NCI-H524 (cell line): ENCODE measurements at regions not wholly inside any gene's neighbourhood (a gene's known extent, or its start where the extent isn't known, plus 50 kb on each side); places are given as distances from the start of the nearest gene placed in this dataset.
"Not testable (repeated sequence)": the region's sequence is repeated elsewhere in the genome, so short reads cannot be mapped to it uniquely, and the experiment has no call there.

Experiments used
- DNase-seq, 2 experiments: peaks; one replicate each; lab custom pipeline; 2025; lab: John Stamatoyannopoulos, UW

DNA sequence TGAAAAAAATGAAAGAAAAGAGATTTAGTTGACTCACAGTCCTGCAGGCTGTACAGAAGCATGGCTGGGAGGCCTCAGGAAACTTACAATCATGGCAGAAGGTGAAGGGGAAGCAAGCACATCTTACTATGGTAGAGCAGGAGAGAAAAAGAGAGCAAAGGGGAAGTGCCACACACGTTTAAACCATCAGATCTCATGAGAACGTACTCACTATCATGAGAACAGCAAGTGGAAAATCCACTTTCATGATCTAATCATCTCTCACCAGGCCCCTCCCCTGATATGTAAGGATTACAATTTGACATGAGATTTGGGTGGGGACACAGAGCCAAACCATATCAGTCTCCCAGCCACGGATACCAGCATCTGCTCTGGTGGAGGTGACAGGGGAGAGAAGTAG is 50.8 kb upstream of the CPOX start:
- DNase-seq, result no peak

GRCh38 chr3:98645039-98645438 is 51.6 kb upstream of the CPOX start:
- no peak for DNase-seq

- DNase-seq, result no peak
These were observed 53.3 kb upstream of the CPOX start for GRCh38 chr3:98646680-98647079.

DNA sequence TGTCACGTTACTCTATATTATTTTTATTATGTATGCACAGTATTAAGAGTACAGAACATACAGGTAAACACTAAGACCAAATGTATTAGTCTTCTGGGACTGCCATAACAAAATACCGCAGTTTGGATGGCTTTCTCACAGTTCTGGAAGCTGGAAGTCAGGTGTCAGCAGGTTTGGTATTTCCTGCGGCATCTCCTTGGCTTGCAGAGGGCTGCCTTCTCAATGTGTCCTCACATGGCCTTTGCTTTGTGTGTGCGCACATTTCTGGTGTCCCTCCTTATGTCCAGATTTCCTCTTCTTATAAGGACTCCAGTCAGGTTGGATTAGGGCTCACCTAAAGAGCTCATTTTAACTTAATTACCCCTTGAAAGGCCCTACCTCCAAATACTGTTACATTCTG is 53.8 kb upstream of the CPOX start:
- no peak for DNase-seq

DNA sequence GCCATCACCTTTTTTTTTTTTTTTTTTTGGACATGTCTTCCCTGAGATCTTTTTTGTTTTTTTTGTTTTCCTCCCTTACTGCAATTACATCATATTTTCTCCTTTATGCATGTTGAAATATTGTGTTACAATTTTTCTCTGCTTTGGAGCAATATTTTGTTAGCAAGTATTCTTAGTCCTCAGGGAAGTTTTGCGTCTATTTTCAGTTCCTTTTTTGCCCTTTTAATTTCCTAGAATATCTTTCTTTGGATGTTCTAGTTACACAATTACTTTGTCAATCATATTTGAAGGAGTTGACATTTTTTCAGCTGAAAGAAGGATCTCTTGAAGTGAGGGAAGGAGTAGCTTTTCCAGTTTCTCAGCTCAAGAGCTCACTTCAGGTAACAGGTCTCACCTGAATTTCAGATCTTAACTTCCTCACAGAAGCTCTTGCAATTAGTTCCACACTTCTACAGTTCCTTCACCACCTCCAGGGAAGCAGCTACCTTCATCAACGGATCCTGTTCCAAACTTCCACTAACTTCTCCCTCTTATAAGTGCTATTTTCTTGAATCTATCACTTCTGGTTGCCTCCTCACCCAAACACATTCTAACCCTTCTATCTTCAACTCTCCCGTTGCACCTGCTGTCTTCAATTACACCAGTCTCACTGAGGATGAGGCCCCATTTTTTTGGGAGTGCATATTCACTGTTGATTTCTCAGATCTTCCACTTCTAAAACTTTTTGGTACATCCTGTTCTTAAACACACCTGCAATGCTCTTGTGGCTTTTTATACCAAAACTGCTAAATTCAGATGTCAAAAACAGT is 57.8 kb upstream of the CPOX start:
- DNase-seq, result no peak

- DNase-seq, result no peak
These were observed 58.3 kb upstream of the CPOX start for GRCh38 chr3:98651780-98652077.

DNA sequence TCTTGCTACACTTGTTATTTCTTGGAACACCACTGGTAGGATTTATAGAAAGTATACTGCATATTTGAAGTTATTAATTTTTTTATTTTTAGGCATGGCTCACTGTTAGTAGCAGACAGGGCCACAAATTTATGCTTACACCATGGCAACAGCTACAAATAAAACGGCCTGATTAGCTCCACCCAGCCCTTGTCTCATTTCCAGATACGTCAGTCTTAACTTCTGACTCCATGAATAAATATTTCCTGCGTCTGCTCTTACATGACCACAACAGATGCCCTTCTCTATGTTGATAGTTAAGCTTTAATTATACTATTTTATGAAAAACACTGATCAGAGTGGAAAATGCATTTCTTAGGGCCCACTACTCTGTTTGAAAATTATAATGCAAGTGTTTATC is 62.3 kb upstream of the CPOX start:
- no peak for DNase-seq

GRCh38 chr3:98657457-98657856 is 64.0 kb upstream of the CPOX start:
- DNase-seq, result peak; percentile 28 to 81

GRCh38 chr3:98662699-98663098 is 69.3 kb upstream of the CPOX start:
- DNase-seq, result no peak

DNA sequence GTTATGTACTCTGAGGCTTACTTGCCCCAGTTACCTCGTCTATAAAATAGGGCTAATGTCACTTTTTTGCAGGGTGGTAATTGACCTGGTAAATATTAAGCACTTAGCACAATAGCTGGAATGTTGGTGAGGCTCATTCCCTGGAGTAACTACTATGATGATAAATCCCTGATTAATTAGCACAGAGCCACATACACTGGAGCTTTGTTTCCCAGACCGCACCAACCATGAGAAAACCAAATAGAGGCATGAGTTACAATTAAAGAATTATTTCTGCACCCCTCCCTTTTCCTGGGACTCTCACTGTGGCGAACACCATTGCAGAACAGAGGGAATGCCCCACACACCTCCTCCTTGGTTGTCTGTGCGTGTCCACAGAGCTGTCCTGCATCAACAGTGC is 76.6 kb upstream of the CPOX start:
- DNase-seq, result no peak

DNA sequence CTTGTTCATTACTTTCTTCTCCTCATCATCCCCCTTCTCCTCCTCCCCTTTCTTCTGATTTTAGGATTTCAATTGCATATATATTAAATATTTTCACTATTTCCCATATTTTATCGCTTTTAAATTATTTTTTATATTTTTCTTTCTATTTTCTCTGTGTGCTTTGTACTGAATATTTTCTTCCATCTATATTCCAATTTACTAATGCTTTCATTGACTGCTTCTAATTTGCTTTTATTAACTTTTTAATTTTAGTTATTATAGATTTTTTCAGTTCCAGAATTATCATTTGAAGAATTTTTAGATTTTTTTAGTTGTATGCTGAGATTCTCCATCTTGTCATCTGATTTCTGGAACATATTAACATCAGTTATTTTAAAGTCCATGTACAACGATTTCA is 83.2 kb upstream of the ST3GAL6 start:
- no peak for DNase-seq

DNA sequence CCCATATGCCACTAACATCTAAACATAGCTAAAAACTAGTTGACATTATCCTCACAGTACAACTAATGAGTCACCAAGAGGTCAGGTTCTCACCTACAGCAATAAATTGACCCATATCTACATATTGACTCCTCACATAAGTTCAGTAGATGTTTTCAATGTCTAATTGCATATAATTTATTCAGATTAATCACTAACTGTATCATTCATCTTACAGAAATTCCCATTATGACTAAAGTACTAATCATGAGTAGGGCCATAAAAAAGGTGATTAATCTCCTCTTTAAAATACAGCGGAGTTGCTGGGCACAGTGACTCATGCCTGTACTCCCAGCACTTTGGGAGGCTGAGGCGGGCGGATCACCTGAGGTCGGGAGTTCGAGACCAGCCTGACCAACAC is 82.4 kb upstream of the ST3GAL6 start:
- DNase-seq, result no peak

DNA sequence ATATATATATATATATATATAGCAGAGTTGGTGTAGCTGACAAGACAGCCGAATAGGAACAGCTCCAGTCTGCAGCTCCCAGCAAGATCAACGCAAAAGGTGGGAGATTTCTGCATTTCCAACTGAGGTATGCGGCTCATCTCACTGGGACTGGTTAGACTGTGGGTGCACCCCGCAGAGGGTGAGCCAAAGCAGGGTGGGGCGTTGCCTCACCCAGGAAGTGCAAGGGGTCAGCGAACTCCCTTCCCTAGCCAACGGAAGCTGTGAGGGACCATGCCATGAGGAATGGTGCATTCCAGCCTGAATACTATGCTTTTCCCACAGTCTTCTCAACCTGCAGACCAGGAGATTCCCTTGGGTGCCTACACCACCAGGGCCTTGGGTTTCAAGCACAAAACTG is 81.7 kb upstream of the ST3GAL6 start:
- DNase-seq, result no peak

DNA sequence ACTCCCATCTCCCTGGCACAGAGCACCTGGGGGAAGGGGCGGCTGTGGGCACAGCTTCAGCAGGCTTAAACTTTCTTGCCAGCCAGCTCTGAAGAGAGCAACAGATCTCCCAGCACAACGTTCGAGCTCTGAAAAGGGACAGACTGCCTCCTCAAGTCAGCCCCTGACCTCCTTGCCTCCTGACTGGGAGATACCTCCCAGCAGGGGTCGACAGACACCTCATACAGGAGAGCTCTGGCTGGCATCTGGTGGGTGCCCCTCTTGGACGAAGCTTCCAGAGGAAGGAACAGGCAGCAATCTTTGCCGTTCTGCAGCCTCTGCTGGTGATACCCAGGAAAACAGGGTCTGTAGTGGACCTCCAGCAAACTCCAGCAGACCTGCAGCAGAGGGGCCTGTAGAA is 80.7 kb upstream of the ST3GAL6 start:
- not testable (repeated sequence) for DNase-seq

GRCh38 chr3:98688363-98688762 is 74.8 kb upstream of the ST3GAL6 start:
- no peak for DNase-seq

- DNase-seq, result no peak
These were observed 72.3 kb upstream of the ST3GAL6 start for GRCh38 chr3:98690876-98691275.

DNA sequence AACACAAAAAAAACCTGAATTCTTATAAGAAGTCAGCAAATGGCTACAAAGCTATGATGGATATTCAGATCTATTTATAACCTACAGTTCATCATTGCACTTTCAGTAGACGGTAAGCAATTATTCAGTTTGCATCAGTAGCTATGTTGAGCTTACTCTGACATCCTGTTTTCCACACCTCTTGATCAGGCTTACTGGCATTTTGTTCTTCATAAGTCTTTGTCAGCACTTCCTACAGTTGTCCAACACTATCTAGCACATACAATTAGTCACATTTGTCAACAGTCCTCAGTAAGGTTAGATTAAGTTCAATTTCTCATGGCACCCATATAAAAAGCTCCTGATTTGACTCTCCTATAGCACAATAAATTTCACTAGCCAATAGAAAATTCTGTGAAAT is 71.2 kb upstream of the ST3GAL6 start:
- DNase-seq, result no peak

DNA sequence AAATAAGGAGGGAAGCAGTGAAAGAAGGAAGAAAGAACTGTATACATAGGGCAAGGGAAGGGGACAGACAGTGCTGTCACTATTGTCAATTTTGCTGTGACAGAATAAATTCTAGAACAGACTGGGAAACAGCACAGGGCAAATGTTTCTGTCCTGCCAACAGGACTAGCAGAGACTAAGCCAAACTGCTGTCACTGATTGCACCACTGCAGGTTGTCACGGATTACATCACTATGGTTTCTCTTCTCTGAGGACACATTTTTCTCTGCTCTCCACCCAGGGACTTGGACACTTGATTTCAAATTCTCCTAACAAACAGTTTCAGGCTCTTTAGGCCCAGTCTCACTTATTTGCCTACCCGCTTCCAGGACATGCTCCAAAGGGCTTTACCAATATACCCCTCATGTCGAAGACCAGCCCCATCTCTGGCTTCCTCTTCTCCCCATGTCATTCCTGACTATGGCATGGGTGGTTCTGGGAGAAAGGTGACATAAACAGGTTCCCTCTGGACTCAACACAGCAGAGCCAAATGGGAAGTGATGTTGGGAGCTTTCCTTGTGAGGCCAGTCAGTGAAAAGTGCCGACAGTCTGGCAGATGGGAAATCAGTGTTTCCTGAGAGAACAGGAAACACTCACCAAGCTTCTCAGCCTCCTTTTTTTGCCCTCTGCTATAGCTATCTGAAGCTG is 70.2 kb upstream of the ST3GAL6 start:
- no peak for DNase-seq

DNA sequence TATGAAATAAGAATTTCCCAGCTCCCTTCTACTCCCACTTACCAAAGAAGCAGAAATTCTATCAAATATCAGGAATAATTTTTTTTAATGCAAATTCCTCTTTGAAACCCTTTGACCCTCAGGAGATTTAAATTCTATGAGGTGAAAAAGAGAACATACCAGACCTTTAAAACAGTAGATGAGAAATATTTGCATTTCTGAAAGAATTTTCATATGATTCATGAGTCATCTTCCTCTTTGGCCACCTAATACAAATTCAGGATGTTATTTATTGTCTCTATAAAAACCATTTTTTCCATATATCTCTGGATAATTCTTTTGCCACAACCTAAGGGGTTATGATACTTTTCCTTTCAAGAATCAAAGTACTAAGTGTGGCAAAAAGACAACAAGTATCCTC is 67.3 kb upstream of the ST3GAL6 start:
- no peak for DNase-seq

GRCh38 chr3:98696296-98696695 is 66.8 kb upstream of the ST3GAL6 start:
- not testable (repeated sequence) for DNase-seq

- DNase-seq, result no peak
These were observed 65.9 kb upstream of the ST3GAL6 start for GRCh38 chr3:98697225-98697624.

GRCh38 chr3:98699132-98699531 is 64.0 kb upstream of the ST3GAL6 start:
- no peak for DNase-seq

GRCh38 chr3:98701071-98701675 is 62.0 kb upstream of the ST3GAL6 start:
- DNase-seq, result no peak

- no peak for DNase-seq
These were observed 61.0 kb upstream of the ST3GAL6 start for GRCh38 chr3:98702166-98702565.
